Astrocyte of the spinal cord (primary cell): ENCODE measurements at regions not wholly inside any gene's neighbourhood (a gene's known extent, or its start where the extent isn't known, plus 50 kb on each side); places are given as distances from the start of the nearest gene placed in this dataset.
A peak's percentile ranks its signal among the peaks of the same experiment; 100 is the strongest.
"Not testable (repeated sequence)": the region's sequence is repeated elsewhere in the genome, so short reads cannot be mapped to it uniquely, and the experiment has no call there.

Experiments
- DNase-seq: peaks from one replicate; pipeline ENCODE4 v3.0.0; 2011; ENCODE audit warnings: low read depth, low spot score
- H3K4me3 ChIP-seq: 2 replicates; pipeline ENCODE4 v1.5.1; 2011; ENCODE audit warnings: low read depth, mild to moderate bottlenecking, low read length, moderate library complexity
- in situ Hi-C: cut with HindIII; loops from 2 replicates; pipeline ENCODE4 v1.10.0; 2017; ENCODE audit warnings: low sequenced_read_pairs
- TF ChIP-seq, protein P1 (sequence below): IDR thresholded peaks from 2 replicates; pipeline ENCODE4 v1.5.1; 2012; ENCODE audit warnings: low read depth, mild to moderate bottlenecking, low read length, inconsistent platforms

DNA sequence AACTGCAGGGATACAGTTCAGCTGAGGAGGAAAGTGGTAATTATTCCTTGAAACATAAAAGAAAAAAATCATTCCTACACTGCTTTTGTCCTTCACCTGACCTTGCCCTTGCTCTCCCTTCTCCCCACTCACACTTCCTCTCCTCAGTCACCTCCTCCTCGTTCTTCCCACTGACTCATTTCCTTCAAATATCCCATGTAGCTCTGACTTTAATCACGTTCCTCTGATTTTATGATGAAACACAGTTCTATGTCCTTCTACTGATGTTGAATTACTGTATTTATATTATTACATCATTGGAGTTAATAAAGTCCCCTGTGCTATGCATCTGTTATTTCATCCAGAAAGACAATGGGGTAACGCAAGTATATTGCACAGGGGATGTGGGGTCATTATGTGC, 575.6 kb downstream of the POM121L12 start:
- TF ChIP-seq, protein P1, sequence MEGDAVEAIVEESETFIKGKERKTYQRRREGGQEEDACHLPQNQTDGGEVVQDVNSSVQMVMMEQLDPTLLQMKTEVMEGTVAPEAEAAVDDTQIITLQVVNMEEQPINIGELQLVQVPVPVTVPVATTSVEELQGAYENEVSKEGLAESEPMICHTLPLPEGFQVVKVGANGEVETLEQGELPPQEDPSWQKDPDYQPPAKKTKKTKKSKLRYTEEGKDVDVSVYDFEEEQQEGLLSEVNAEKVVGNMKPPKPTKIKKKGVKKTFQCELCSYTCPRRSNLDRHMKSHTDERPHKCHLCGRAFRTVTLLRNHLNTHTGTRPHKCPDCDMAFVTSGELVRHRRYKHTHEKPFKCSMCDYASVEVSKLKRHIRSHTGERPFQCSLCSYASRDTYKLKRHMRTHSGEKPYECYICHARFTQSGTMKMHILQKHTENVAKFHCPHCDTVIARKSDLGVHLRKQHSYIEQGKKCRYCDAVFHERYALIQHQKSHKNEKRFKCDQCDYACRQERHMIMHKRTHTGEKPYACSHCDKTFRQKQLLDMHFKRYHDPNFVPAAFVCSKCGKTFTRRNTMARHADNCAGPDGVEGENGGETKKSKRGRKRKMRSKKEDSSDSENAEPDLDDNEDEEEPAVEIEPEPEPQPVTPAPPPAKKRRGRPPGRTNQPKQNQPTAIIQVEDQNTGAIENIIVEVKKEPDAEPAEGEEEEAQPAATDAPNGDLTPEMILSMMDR = no peak

DNA sequence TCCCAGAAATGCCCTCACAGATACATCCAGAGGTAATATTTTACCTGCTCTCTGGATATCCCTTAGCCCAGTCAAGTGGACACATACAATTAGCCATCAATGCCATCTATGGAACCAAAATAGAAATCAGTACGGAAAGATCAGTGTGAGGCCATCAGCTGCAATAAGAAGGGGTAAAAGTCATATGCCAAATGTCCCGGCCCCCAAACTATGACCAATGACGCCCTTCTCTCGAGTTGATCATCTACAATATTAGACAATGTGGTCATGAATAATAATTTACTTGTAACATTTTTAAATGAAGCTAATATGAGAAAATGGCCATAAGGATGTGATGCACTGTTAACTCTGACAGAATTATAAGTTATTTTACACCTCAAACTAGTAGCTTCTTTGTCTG, 588.9 kb downstream of the POM121L12 start:
- in situ Hi-C loops = no loop called here
- TF ChIP-seq, protein P1 = no peak

More for the DNA sequence above, 575.6 kb downstream of the POM121L12 start:
- in situ Hi-C loops = no loop called here
- DNase-seq = no peak
- no peak overlapping the region for H3K4me3 ChIP-seq

DNA sequence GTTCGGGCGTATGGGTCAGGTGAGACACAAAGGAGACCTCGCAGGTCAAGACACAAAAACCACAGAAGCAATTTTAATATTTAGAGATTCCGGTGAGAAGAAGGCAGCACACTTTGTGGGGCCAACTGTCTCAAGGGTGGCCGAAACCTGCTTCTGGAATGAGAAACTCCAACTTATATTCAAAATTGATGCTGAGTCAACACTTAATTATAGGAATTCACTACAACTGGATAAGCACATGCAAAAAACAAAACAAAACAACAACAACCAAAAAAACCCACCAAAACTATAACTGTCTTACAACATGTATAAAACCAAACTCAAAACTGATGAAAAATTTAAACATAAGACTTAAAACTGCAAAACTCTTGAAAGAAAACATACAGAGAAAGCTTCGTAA, 593.3 kb downstream of the POM121L12 start:
- in situ Hi-C loops = no loop called here
- H3K4me3 ChIP-seq = no peak overlapping the region
- DNase-seq = no peak
- TF ChIP-seq, protein P1 = no peak

More for the DNA sequence above, 588.9 kb downstream of the POM121L12 start:
- DNase-seq = no peak
- no peak overlapping the region for H3K4me3 ChIP-seq

DNA sequence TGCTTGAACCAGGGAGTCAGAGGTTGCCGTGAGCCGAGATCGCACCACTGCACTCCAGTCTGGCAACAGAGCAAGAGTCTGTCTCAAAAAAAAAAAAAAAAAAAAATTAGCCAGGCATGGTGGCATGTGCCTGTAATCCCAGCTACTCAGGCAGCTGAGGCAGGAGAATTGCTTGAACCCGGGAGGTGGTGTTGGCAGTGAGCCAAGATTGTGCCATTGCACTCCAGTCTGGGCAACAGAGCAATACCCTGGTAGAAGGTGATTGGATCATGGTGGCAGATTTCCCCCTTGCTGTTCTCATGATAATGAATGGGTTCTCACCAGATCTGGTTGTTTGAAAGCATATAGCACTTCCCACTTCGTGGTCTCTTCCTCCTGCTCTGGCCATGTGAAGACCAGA, 599.8 kb downstream of the POM121L12 start:
- DNase-seq, H3K4me3 ChIP-seq, in situ Hi-C loops: not testable (repeated sequence)

DNA sequence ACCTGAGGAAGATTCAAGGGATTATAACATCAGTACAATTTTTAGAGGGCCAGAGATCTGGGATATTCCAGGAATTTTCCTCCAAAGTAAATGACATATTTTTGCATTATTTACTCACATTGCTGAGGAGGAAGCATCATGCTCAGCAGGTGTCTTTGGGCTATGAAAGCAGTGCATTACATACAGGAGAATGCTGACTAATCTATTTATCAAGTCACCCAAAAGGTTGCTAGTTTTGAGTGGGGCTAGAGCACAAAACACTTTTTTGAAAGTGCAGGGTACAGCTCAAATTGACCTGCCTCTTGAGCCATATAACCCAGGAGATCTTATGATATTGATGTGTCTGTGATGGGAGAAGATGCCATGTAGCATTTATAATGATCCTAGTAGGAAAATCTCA, 603.1 kb downstream of the POM121L12 start:
- no peak for DNase-seq
- in situ Hi-C loops = no loop called here
- no peak overlapping the region for H3K4me3 ChIP-seq
- TF ChIP-seq, protein P1 = no peak

DNA sequence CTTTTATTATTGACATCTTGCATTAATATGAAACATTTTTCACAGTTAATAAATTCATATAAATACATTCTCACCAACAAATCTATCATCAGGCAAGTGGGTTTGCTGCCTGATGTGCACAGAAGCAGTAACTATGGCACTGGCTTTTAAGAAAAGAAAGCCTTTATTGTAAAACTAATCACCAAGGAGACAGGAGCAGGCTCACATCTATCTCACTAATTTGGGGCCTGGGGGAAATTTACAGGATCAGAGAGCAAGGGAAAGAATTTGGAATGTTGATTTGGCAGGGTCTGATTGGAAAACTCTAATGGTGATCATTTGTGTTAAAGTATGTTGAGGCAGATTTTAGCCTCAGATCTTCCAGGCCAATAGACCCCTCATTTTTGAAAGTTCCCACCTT, 605.7 kb downstream of the POM121L12 start:
- in situ Hi-C loops = no loop called here
- no peak overlapping the region for H3K4me3 ChIP-seq
- TF ChIP-seq, protein P1 = no peak
- no peak for DNase-seq

DNA sequence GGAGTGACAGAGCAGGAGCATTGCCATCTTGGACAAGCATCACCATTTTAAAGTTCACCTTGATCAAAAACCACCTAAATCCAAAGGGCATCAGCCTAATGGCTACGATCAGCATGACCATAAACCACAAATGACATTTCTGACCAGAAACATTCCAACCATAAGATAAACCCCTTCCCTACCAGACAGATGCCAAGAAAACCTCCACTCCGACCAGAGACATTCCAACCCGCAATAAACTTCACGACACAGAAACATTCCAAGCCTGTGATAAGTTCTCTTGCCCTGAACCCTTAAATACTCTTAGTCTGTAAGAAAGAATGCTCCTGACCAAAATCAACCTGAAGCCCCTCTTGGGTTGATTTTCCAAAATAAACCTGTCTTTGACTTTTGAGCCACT, 606.9 kb downstream of the POM121L12 start:
- no peak overlapping the region for H3K4me3 ChIP-seq
- TF ChIP-seq, protein P1 = no peak
- in situ Hi-C loops = no loop called here
- peak; percentile 11 for DNase-seq
